ENCODE measurements at regions not wholly inside any gene's neighbourhood (a gene's known extent, or its start where the extent isn't known, plus 50 kb on each side); places are given as distances from the start of the nearest gene placed in this dataset.

DNA sequence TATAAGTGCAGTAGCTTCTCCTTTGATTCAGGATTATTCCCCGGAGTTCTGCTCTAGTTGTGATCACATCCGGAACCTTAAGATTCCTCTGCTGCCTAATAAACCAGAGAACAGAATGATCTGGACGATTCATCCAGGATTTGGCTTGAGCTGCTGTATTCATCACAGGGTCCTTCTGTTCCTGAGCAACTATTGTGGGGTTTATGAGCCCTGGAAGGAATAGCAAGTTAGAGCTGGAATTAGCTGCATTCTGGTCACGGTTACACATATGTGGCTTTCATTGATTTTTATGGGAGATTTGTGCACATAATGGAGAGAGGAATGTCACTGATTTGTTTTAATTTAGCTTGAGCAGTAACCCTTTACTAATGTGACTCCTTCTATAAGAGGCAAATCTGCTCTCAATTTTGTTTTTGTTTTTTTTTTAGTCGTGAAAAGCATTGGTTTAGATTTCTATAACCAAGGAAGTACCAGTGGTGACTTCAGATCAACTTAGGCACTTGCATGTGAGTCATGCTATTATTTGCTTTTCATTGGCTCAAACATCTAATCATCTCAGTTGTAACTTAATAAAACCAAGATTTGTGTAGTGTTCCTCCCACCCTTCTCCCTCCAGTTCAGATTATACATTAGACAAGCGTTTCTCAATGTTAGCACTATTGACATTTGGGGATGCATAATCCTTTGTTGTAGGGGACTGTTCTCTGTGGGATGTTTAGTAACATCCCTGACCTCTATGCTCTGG, 148.5 kb downstream of the OTOL1 start:
- H3K27me3 ChIP-seq (ENCODE audit: insufficient read depth, low read length, poor library complexity, severe bottlenecking), result no peaks in the 10 kb centered on the region
- H4K20me1 ChIP-seq (ENCODE audit: insufficient read depth, low read length, poor library complexity, severe bottlenecking), result no peaks in the 10 kb centered on the region
- H3K36me3 ChIP-seq (ENCODE audit: insufficient read depth, low read length), result no peaks in the 10 kb centered on the region
- no peak overlapping the region for H2AFZ ChIP-seq (ENCODE audit: low read length)
- no peak overlapping the region for H3K4me3 ChIP-seq (ENCODE audit: low read length, poor library complexity, severe bottlenecking)
- H3K4me2 ChIP-seq (ENCODE audit: low read depth, low read length, poor library complexity, severe bottlenecking), result no peak overlapping the region
- no peak for TF ChIP-seq EZH2phosphoT487 (IDR thresholded peaks at IDR 0.05; ENCODE audit: borderline replicate concordance)
- TF ChIP-seq, protein P1, sequence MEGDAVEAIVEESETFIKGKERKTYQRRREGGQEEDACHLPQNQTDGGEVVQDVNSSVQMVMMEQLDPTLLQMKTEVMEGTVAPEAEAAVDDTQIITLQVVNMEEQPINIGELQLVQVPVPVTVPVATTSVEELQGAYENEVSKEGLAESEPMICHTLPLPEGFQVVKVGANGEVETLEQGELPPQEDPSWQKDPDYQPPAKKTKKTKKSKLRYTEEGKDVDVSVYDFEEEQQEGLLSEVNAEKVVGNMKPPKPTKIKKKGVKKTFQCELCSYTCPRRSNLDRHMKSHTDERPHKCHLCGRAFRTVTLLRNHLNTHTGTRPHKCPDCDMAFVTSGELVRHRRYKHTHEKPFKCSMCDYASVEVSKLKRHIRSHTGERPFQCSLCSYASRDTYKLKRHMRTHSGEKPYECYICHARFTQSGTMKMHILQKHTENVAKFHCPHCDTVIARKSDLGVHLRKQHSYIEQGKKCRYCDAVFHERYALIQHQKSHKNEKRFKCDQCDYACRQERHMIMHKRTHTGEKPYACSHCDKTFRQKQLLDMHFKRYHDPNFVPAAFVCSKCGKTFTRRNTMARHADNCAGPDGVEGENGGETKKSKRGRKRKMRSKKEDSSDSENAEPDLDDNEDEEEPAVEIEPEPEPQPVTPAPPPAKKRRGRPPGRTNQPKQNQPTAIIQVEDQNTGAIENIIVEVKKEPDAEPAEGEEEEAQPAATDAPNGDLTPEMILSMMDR (conservative IDR thresholded peaks at IDR 0.05; ENCODE audit: low read length), result no peak
- H3K9ac ChIP-seq (ENCODE audit: low read depth, low read length, poor library complexity, severe bottlenecking), result no peak overlapping the region
- H3K4me1 ChIP-seq (ENCODE audit: insufficient read depth, low read length, poor library complexity, severe bottlenecking), result peaks cover 4% of the 10 kb centered on the region
- no peaks in the 10 kb centered on the region for H3K9me3 ChIP-seq (ENCODE audit: insufficient read depth, low read depth, low read length)
- no peaks in the 10 kb centered on the region for H3K9me2 ChIP-seq (replicated peaks; ENCODE audit: low read depth, low read length)
- H3K79me2 ChIP-seq (ENCODE audit: insufficient read depth, low read length), result no peaks in the 10 kb centered on the region
- no peaks in the 10 kb centered on the region for H3F3A ChIP-seq (ENCODE audit: low read depth)

DNA sequence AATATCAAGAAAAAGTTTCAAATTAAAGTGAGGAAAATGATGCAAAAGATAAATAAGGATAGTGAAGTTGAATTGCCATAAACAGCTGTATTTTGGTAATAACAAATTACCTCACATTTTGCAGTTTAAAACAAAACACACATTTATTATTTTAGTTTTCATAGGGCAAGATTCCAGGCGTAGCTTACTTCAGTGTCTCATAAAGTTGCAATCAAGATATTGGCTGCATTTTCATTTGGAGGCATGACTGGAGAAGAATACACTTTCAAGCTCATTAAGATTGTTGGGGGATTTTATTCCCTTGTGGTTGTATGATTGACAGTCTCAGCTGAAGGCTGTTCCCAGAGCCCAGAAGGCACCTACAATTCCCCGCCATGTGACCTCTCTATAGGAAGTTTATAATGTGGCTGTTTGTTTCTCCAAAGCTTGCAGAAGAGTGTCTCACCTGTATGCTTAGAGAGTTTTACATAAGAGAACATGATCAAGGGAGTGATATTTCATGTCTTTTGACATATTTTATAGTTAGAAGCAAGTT, 151.4 kb downstream of the OTOL1 start:
- H4K20me1 ChIP-seq (ENCODE audit: insufficient read depth, low read length, poor library complexity, severe bottlenecking), result no peaks in the 10 kb centered on the region
- no peaks in the 10 kb centered on the region for H3F3A ChIP-seq (ENCODE audit: low read depth)
- no peak for TF ChIP-seq EZH2phosphoT487 (IDR thresholded peaks at IDR 0.05; ENCODE audit: borderline replicate concordance)
- TF ChIP-seq, protein P1 (conservative IDR thresholded peaks at IDR 0.05; ENCODE audit: low read length), result no peak
- H3K27me3 ChIP-seq (ENCODE audit: insufficient read depth, low read length, poor library complexity, severe bottlenecking), result no peaks in the 10 kb centered on the region
- peaks cover 13% of the 10 kb centered on the region for H3K4me1 ChIP-seq (ENCODE audit: insufficient read depth, low read length, poor library complexity, severe bottlenecking)
- H3K4me2 ChIP-seq (ENCODE audit: low read depth, low read length, poor library complexity, severe bottlenecking), result no peak overlapping the region
- no peaks in the 10 kb centered on the region for H3K36me3 ChIP-seq (ENCODE audit: insufficient read depth, low read length)
- H3K9ac ChIP-seq (ENCODE audit: low read depth, low read length, poor library complexity, severe bottlenecking), result no peak overlapping the region
- H3K9me3 ChIP-seq (ENCODE audit: insufficient read depth, low read depth, low read length), result no peaks in the 10 kb centered on the region
- no peak overlapping the region for H3K4me3 ChIP-seq (ENCODE audit: low read length, poor library complexity, severe bottlenecking)
- no peak overlapping the region for H2AFZ ChIP-seq (ENCODE audit: low read length)
- H3K79me2 ChIP-seq (ENCODE audit: insufficient read depth, low read length), result no peaks in the 10 kb centered on the region
- H3K9me2 ChIP-seq (replicated peaks; ENCODE audit: low read depth, low read length), result no peaks in the 10 kb centered on the region

DNA sequence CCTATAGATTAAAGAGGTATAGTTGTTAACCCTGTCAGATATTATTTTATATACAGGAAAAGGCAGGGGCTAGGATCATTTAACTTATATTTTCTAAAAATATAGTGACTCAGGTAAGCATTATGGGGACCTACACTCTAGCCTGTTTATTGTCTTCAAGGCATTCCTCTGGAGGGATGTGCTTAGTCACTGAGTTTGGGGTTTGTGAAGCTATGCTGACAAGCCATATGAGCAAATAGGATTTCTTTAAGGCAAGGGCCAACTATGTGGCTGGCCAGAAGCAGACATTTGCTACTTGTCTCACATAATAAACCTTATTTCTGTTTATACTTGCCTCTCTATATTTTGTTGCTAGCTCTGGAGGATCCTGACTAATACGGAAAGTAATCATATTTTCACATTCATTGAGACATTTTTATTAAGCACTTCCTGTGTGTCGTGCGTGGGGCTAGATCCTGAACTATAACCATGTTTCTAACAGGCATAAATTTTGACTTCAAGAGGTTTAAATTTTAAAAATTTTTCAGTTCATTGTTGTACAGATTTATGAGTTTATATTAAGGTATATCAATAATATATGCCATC, 153.4 kb downstream of the OTOL1 start:
- no peak for TF ChIP-seq EZH2phosphoT487 (IDR thresholded peaks at IDR 0.05; ENCODE audit: borderline replicate concordance)
- TF ChIP-seq, protein P1 (conservative IDR thresholded peaks at IDR 0.05; ENCODE audit: low read length), result no peak
- no peak overlapping the region for H3K4me3 ChIP-seq (ENCODE audit: low read length, poor library complexity, severe bottlenecking)
- no peak overlapping the region for H3K9ac ChIP-seq (ENCODE audit: low read depth, low read length, poor library complexity, severe bottlenecking)
- H3K9me3 ChIP-seq (ENCODE audit: insufficient read depth, low read depth, low read length), result no peaks in the 10 kb centered on the region
- no peaks in the 10 kb centered on the region for H3K36me3 ChIP-seq (ENCODE audit: insufficient read depth, low read length)
- H4K20me1 ChIP-seq (ENCODE audit: insufficient read depth, low read length, poor library complexity, severe bottlenecking), result no peaks in the 10 kb centered on the region
- peak overlapping the region; percentile 25 for H3K4me2 ChIP-seq (ENCODE audit: low read depth, low read length, poor library complexity, severe bottlenecking)
- 0 out of 2 replicates have a peak overlapping the region, but pooled peaks have one; percentile 24 for H2AFZ ChIP-seq (ENCODE audit: low read length)
- no peaks in the 10 kb centered on the region for H3F3A ChIP-seq (ENCODE audit: low read depth)
- peaks cover 13% of the 10 kb centered on the region for H3K4me1 ChIP-seq (ENCODE audit: insufficient read depth, low read length, poor library complexity, severe bottlenecking)
- H3K79me2 ChIP-seq (ENCODE audit: insufficient read depth, low read length), result no peaks in the 10 kb centered on the region
- H3K27me3 ChIP-seq (ENCODE audit: insufficient read depth, low read length, poor library complexity, severe bottlenecking), result no peaks in the 10 kb centered on the region
- H3K9me2 ChIP-seq (replicated peaks; ENCODE audit: low read depth, low read length), result no peaks in the 10 kb centered on the region

Data from Loucy (cell line).